T-helper 17 cell (primary cell): ENCODE measurements at regions not wholly inside any gene's neighbourhood (a gene's known extent, or its start where the extent isn't known, plus 50 kb on each side); places are given as distances from the start of the nearest gene placed in this dataset.

Experiments
- ATAC-seq: fragments of 150-1000 bp; cut with Tn5 transposase; 2 replicates; pipeline ENCODE4 v1.10.0; 2021; ENCODE audit warnings: mild to moderate bottlenecking, moderate library complexity
- DNase-seq, 3 donors: peaks; one replicate each; pipeline versions ENCODE4 v3.0.0 to v3.0.0-alpha.2; 2020 to 2021
- H3K9me3 ChIP-seq: one replicate; pipeline ENCODE4 v1.7.0; 2013; ENCODE audit warnings: low read length, mild to moderate bottlenecking; ENCODE audit not compliant: control insufficient read depth, poor library complexity, severe bottlenecking
- H3K27ac Mint-ChIP-seq: one replicate; pipeline ENCODE4 v1.8.0; 2022; ENCODE audit warnings: mild to moderate bottlenecking, moderate library complexity, mixed read lengths
- H3K27me3 Mint-ChIP-seq: one replicate; pipeline ENCODE4 v1.8.0; 2022; ENCODE audit warnings: mixed read lengths
- H3K36me3 Mint-ChIP-seq: one replicate; pipeline ENCODE4 v1.8.0; 2022; ENCODE audit warnings: low read depth, mixed read lengths
- H3K4me1 Mint-ChIP-seq: one replicate; pipeline ENCODE4 v1.8.0; 2022; ENCODE audit warnings: mild to moderate bottlenecking, mixed read lengths
- H3K4me3 Mint-ChIP-seq: one replicate; pipeline ENCODE4 v1.8.0; 2022; ENCODE audit warnings: mild to moderate bottlenecking, moderate library complexity, mixed read lengths

DNA sequence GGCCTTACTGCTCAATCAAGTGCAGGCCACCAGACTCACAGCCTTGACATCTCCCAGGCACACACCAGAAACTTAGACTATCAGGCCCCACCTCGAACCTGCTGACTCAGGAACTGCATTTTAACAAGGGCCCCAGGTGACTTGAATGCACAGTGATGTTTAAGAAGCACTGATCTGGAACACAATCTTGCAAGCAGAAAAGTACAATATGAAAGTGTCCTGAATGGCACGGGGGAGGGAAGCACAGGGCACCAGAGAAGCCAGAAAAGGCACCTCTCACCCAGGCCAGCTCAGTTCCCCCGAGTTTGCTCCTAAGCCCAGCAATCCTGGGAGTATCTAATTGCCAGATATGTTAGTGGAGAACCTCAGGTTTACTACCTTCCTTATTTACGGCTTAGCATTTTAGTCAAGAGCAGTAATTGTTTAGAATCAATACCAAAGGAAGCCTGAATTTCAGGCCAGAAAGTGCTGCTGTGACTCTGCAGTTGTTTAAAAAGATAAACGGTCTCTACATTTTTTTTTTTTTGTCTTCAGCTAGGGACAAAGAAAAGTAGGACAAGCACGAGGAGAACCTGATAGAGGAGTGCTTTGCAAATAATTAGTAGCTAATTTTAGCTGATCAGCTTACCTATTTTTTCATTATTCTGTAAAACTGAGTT lies 50.9 kb upstream of the CDC42BPA start:
- ATAC-seq = no peak
- Mint-ChIP-seq H3K27ac (no peak overlapping the region), H3K36me3 (no peaks in the 10 kb centered on the region), H3K4me1 (no peaks in the 10 kb centered on the region), H3K4me3 (no peak overlapping the region), H3K27me3 (peaks cover 13% of the 10 kb centered on the region)
- no peaks in the 10 kb centered on the region for H3K9me3 ChIP-seq
- DNase-seq = no peak
